PFSK-1 (cell line): ENCODE measurements at regions not wholly inside any gene's neighbourhood (a gene's known extent, or its start where the extent isn't known, plus 50 kb on each side); places are given as distances from the start of the nearest gene placed in this dataset.

Source experiments
- POLR2AphosphoS5 ChIP-seq: IDR thresholded peaks from 2 replicates; pipeline ENCODE4 v1.6.1; 2012; ENCODE audit warnings: low read depth, mild to moderate bottlenecking, control low read depth, low read length, moderate library complexity
- TAF1 ChIP-seq: IDR thresholded peaks from 2 replicates; pipeline ENCODE4 v1.6.1; 2012; ENCODE audit warnings: low read length, control low read depth, borderline replicate concordance; ENCODE audit not compliant: insufficient read depth
- TF ChIP-seq, protein P1 (sequence below), 2 experiments: IDR thresholded peaks; 2 replicates each; pipeline versions ENCODE4 v1.6.1 to v1.8.0; 2011 to 2012; ENCODE audit warnings: low read depth in 2 of 2, low read length in 2 of 2, control low read depth in 1 of 2, inconsistent platforms in 1 of 2, mild to moderate bottlenecking in 1 of 2, moderate library complexity in 1 of 2; ENCODE audit not compliant: insufficient read depth in 1 of 2

DNA sequence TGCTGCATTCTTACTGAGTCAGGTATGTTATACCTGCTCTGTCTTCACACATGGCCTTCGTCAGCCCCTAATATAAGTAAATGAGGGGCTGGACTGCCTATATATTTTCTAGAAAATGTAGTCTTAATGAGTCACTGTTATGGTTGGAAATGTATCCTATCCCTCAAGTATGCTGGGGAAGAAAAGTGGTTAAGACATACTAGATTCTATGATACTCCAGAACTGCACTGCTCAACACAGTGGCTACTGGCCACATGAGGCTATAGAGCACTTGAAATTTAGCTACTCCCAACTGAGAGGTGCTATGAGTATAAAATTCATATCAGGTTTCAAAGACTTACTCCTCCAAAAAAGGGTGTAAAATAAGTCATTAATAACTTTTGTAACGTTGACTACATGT, 104.3 kb upstream of the STEAP1B start:
- TF ChIP-seq, protein P1, sequence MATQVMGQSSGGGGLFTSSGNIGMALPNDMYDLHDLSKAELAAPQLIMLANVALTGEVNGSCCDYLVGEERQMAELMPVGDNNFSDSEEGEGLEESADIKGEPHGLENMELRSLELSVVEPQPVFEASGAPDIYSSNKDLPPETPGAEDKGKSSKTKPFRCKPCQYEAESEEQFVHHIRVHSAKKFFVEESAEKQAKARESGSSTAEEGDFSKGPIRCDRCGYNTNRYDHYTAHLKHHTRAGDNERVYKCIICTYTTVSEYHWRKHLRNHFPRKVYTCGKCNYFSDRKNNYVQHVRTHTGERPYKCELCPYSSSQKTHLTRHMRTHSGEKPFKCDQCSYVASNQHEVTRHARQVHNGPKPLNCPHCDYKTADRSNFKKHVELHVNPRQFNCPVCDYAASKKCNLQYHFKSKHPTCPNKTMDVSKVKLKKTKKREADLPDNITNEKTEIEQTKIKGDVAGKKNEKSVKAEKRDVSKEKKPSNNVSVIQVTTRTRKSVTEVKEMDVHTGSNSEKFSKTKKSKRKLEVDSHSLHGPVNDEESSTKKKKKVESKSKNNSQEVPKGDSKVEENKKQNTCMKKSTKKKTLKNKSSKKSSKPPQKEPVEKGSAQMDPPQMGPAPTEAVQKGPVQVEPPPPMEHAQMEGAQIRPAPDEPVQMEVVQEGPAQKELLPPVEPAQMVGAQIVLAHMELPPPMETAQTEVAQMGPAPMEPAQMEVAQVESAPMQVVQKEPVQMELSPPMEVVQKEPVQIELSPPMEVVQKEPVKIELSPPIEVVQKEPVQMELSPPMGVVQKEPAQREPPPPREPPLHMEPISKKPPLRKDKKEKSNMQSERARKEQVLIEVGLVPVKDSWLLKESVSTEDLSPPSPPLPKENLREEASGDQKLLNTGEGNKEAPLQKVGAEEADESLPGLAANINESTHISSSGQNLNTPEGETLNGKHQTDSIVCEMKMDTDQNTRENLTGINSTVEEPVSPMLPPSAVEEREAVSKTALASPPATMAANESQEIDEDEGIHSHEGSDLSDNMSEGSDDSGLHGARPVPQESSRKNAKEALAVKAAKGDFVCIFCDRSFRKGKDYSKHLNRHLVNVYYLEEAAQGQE (IDR thresholded peaks at IDR 0.05; ENCODE audit: insufficient read depth in 1 of 2, low read depth in 2 of 2, low read length in 2 of 2) = no peak
- TF ChIP-seq POLR2AphosphoS5 (no peak), TAF1 (no peak)
